SH-SY5Y (cell line): ENCODE measurements at regions not wholly inside any gene's neighbourhood (a gene's known extent, or its start where the extent isn't known, plus 50 kb on each side); places are given as distances from the start of the nearest gene placed in this dataset.

Experiments used
- GATA2 ChIP-seq: IDR thresholded peaks from 2 replicates; pipeline ENCODE4 v1.6.1; 2011; ENCODE audit warnings: mild to moderate bottlenecking, low read depth, low read length
- GATA3 ChIP-seq: IDR thresholded peaks from 2 replicates; pipeline ENCODE4 v1.6.1; 2011; ENCODE audit warnings: low read depth, mild to moderate bottlenecking, low read length, moderate library complexity

- no peak for TF ChIP-seq GATA3
- no peak for TF ChIP-seq GATA2
These were observed 291.8 kb upstream of the MARCKS start for GRCh38 chr6:113565306-113565705.

DNA sequence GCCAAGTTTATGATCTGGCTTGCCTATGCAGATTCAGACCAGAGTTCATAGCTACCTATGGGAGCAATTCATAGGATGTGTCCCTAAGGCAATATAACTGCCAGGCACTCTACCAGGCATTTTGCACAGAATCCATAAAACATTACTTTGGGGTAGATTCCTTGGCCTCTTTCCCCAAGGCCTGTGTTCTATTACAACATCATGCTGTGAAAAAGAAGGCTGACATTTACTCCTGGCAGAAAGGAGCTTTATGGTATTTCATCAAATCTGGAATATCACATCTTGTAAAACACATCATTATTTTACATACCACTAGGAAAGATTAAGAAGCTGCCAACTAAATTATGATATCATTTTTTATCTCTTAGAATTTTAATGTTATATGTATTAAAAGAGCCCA lies 287.0 kb upstream of the MARCKS start:
- no peak for TF ChIP-seq GATA3
- no peak for TF ChIP-seq GATA2

- TF ChIP-seq GATA2 (no peak), GATA3 (no peak)
These were observed 286.5 kb upstream of the MARCKS start for GRCh38 chr6:113570641-113571040.

- no peak for TF ChIP-seq GATA2
- no peak for TF ChIP-seq GATA3
These were observed 283.0 kb upstream of the MARCKS start for GRCh38 chr6:113574147-113574546.

DNA sequence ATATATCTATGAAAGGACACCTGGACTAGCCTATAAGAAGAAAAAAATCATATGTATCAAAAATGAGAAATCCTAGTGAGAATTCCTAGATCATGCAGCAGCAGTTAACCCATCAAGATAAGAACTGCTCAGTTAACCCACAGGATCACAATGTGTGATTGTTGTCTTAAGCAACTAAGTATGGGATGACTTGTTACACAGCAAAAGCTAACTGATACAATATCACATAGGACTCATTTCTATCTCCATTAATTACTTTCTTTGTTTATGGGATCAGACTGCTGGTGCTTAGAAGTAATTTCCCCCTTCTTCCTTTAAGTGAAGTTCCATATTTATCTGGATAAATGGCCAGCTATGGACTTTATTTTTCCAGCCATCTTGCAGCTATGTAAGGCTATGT lies 280.8 kb upstream of the MARCKS start:
- TF ChIP-seq GATA3 (no peak), GATA2 (no peak)

- no peak for TF ChIP-seq GATA2
- TF ChIP-seq GATA3, result no peak
These were observed 278.5 kb upstream of the MARCKS start for GRCh38 chr6:113578691-113579090.

DNA sequence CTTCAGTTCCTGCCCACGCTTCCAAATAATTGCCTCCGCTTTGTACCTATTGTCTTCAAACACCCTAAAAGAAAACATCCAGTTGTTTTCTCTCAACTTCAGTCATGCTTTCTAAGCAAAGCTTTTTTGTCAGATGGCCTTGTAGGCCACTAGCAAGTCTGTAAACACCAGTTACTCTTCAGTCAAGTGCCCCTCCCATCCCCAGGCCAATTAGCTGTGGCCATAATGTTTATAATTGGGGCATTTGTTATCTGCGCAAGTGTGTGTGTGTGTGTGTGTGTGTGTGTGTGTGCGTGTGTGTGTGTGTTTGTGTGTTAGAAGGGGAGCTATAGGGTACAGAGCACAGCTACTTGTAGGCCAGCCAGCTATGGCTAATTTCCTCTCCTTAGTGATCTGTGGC lies 272.4 kb upstream of the MARCKS start:
- TF ChIP-seq GATA2, result no peak
- no peak for TF ChIP-seq GATA3

DNA sequence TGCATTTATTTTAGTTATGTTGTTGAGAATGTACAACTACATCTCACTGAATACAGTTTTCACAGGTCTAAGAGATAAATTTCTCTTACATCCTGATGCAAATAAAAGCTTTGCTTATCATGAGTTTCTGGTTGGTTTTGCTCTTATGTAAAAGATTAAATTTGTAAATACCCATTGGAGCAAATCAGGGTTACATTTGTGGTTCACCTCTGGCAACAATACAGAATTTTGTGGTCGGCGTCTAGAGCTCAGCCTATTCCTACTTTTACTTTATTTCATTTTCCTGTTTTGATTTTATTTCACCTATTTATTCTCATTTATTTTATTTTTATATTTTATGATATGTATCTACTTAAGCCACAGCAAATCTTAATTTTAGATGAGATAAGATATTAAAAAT lies 271.9 kb upstream of the MARCKS start:
- TF ChIP-seq GATA3 (no peak), GATA2 (no peak)

DNA sequence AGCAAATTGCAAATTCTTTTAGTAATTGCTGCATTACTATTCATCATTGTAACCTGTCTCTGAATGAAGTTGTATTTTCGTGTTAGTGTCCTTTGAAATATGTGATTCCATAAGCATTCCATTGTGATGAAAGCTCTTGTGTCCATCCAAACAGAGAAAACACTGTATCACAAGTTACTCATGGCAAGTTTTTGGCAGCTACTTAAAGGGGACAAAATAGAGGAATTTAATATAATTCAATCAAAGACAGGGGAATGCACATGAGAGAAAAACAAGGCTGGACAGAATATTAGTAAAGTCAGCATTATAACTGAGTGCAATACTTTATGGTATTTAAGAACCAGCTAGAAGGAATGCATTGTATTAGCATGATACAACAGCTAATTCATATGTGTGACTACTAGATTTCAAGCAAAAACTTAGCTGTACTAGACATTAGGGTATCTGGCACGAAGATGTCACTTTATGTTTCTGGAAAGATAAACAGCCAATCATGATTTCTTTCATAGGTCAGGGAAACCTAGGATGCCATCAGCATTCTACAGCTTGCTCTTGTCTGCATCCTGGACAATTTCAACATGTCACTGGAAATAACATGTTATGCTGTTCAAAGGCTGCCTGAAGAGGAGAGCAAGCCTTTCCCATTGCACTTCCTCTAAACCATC lies 270.6 kb upstream of the MARCKS start:
- TF ChIP-seq GATA3, result no peak
- TF ChIP-seq GATA2, result no peak

DNA sequence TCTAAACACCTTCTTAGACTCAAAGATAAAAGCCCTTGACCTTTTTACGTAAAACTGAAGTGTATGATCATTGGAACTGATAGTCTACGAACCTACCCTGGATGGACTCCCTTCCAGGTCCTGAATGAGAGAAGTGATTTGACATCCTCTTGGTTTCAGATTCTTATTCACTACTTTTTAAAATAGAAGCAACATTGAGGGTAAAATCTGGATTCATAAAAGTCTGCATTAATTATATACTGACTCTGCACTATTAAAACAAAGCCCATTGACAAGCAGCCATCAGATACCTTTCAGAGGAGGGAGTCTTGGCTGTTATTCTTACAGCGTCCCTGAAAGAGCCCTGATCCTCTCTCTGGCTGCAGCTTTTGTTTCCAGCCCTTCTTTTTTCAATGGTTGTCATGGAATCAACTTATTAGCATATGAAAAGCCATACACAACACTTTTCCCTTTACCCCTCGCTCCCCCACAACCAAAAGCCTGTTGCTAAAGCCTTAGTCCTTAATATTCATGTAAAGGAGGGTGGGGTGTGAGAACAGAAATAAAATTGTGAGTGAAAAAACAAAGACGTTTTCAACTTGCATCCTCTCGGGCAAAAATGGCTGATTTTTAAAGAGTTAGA lies 270.0 kb upstream of the MARCKS start:
- TF ChIP-seq GATA3, result no peak
- no peak for TF ChIP-seq GATA2

DNA sequence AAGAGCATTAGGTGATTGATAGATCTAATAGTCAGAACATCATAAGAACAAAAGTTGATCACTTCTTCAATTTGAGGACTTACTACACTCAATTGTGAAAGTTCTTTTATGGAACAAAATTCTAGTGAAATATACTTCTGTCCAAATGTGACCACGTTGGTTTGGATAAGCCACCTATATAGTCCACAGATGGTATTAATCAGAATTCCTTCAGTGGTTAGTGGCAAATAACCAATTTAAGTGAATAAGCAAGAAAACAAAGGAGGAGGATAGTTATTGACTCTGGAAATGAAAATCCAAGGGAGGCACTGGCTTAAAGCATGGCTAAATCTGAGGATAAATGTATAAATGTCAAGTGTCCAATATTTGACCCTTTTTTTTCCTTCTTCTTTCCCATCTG lies 268.5 kb upstream of the MARCKS start:
- no peak for TF ChIP-seq GATA3
- TF ChIP-seq GATA2, result no peak

DNA sequence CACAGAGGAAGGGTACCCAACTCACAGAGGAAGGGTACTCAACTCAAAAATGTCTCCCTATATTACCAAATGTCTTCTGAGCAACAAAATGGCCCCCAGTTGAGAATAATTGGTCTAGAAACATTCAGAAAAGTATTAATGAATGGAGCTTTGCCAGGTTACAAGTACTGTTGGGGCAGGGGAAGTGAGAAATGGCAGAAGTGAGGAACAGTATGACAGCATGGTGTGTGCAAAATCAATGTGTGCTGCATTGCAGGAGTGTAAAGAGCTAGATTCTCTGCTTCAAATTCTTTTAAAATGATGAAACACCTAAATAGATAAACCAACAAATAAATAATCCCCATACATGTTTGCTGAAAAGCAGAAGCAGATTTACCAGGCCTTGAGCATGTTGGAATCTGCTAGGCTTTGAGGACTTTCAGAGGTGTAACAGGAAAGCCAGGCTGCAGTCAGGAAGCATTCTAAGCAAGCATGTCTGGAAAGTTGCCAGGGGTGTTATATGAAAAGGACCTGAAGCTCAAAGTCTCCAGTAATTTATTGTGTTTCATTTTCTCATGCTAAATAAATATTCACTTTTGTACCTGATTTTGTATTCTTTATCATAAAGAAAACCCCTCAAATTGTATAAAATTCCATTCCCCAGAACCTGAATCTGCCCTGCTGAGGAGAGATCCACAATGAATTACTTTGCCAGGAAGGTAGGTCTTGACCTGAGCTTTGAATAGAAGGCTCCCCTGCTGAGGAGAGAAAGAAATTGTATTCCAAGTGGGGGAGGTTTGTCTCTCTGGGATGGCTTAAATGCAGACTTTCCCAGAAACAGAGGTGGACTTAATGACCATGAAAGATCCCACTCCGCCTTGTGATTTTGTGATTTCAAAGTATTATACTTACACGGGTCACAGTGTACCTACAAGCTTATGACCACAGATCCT lies 265.0 kb upstream of the MARCKS start:
- TF ChIP-seq GATA2, result no peak
- no peak for TF ChIP-seq GATA3

DNA sequence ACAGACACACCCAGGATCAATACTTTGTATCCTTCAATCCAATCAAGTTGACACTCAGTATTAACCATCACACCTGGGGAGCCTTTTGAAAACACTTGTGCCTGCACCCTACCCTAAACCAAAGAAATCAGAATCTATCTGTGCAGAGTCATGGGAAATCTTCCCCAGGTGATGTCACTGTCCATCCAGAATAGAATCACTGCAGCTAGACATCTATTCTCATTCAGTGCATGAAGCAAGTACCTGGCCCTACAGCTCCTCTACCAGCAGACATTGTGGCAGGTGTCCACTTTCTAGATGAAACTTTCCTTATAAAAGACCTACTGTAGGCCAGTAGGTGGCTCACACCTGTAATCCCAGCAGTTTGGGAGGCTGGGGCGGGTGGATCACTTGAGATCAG lies 262.4 kb upstream of the MARCKS start:
- no peak for TF ChIP-seq GATA2
- TF ChIP-seq GATA3, result no peak

- no peak for TF ChIP-seq GATA3
- no peak for TF ChIP-seq GATA2
These were observed 261.2 kb upstream of the MARCKS start for GRCh38 chr6:113595911-113596376.
